ENCODE measurements at regions not wholly inside any gene's neighbourhood (a gene's known extent, or its start where the extent isn't known, plus 50 kb on each side); places are given as distances from the start of the nearest gene placed in this dataset.

GRCh38 chr6:14856177-14856576 is 389.7 kb upstream of the JARID2 start:
- TF ChIP-seq, protein P1, sequence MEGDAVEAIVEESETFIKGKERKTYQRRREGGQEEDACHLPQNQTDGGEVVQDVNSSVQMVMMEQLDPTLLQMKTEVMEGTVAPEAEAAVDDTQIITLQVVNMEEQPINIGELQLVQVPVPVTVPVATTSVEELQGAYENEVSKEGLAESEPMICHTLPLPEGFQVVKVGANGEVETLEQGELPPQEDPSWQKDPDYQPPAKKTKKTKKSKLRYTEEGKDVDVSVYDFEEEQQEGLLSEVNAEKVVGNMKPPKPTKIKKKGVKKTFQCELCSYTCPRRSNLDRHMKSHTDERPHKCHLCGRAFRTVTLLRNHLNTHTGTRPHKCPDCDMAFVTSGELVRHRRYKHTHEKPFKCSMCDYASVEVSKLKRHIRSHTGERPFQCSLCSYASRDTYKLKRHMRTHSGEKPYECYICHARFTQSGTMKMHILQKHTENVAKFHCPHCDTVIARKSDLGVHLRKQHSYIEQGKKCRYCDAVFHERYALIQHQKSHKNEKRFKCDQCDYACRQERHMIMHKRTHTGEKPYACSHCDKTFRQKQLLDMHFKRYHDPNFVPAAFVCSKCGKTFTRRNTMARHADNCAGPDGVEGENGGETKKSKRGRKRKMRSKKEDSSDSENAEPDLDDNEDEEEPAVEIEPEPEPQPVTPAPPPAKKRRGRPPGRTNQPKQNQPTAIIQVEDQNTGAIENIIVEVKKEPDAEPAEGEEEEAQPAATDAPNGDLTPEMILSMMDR (IDR thresholded peaks at IDR 0.05) = no peak
- TF ChIP-seq EP300 (IDR thresholded peaks at IDR 0.05) (no peak), POLR2A (IDR thresholded peaks at IDR 0.05) (no peak)
